ENCODE measurements at regions not wholly inside any gene's neighbourhood (a gene's known extent, or its start where the extent isn't known, plus 50 kb on each side); places are given as distances from the start of the nearest gene placed in this dataset.

DNA sequence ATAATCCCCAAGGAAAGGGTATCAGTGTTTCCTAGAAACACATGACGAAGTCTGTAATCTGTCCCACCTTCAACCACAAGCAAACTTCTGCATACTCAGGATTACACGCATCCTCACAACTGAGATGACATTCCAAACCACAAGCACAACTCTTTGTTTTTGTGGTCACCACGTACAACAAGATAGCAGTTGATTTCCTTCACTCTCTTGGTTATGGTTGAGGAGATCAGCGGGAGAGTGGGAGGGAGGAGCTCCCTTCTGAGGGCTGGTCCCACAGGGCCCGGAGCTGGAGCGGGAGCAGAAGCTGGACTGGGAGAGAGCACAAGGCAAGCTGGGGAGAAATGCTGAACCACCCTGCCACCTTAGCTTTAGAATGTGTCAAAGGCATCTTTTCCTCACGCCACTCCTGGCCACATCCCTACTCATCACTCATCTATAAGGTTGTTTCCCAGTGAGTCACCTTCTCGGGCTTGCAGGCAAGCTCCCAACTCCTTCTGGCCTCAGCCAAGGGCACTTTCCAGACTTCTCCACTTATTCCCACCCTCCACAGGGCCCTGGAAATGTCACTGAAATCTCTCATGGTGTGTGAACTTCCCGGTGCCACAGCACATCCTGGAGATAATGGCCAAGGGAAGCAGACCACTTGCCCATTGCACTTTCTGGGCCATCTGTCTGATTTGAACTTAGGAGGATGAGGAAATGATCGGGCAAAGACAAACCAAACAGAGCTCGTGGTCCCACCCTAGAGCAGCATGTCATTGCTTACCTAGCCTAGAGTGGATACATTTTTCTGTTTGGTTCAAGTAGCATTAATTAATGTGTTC, 98.9 kb upstream of the LGALSL start:
- TF ChIP-seq, protein P1, sequence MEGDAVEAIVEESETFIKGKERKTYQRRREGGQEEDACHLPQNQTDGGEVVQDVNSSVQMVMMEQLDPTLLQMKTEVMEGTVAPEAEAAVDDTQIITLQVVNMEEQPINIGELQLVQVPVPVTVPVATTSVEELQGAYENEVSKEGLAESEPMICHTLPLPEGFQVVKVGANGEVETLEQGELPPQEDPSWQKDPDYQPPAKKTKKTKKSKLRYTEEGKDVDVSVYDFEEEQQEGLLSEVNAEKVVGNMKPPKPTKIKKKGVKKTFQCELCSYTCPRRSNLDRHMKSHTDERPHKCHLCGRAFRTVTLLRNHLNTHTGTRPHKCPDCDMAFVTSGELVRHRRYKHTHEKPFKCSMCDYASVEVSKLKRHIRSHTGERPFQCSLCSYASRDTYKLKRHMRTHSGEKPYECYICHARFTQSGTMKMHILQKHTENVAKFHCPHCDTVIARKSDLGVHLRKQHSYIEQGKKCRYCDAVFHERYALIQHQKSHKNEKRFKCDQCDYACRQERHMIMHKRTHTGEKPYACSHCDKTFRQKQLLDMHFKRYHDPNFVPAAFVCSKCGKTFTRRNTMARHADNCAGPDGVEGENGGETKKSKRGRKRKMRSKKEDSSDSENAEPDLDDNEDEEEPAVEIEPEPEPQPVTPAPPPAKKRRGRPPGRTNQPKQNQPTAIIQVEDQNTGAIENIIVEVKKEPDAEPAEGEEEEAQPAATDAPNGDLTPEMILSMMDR (IDR thresholded peaks at IDR 0.05): no peak
- no peak for TF ChIP-seq POLR2A (IDR thresholded peaks at IDR 0.05)

Data from lower leg skin (tissue), 3 donors.